ENCODE measurements at regions not wholly inside any gene's neighbourhood (a gene's known extent, or its start where the extent isn't known, plus 50 kb on each side); places are given as distances from the start of the nearest gene placed in this dataset.

GRCh38 chr2:120684289-120685065 lies 51.2 kb upstream of the GLI2 start:
- DNase-seq = no peak

DNA sequence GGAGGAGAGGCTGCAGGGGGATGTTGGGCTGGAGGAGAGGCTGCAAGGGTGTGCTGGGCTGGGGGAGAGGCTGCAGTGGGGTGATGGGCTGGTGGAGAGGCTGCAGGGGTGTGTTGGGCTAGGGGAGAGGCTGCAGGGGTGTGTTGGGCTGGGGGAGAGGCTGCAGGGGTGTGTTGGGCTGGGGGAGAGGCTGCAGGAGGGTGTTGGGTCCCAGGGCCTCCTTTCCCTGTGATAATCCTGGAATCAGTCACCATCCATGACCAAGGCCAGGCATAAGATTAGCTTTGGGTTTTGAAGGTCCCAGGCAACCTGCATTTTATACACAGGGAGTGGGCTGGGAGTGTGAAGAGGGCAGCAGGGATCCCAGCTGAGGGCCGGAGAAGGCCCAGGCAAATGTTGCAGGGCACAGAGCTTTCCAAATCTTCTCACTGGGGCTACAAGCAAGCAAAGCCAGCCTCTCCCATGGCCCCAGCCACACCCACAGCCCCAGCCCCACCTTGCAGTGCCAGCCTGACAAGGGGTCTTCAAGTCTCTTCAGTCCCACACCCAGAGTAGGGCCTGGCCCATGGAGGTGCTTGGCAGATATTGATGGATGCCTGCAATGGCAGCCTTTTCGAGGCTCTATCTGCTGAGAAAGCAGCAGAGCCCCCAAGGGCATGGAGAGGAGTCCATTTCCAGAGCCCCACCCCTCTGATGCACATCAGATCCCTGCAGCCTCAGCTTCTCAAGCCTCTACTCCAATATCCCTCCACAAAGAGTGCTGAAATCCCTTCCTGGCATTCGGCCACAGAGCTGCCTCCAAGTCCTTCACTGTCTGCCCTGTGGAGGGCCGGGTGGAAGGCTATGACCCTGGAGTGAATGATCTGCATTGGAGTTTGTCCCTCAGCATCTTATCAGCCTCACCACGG lies 50.3 kb upstream of the GLI2 start:
- no peak for DNase-seq

Data from NCI-H187 (cell line).